ENCODE measurements at regions not wholly inside any gene's neighbourhood (a gene's known extent, or its start where the extent isn't known, plus 50 kb on each side); places are given as distances from the start of the nearest gene placed in this dataset.

- no peaks in the 10 kb centered on the region for H3K9me3 ChIP-seq (ENCODE audit: control insufficient read depth, insufficient read depth, low read length)
- no peak overlapping the region for H3K4me3 ChIP-seq (ENCODE audit: low read length)
- H3K79me2 ChIP-seq (ENCODE audit: control insufficient read depth, low read length): no peaks in the 10 kb centered on the region
- no peaks in the 10 kb centered on the region for H3K36me3 ChIP-seq (ENCODE audit: control insufficient read depth, low read length)
- H3K27ac ChIP-seq (ENCODE audit: low read depth, low read length): no peak overlapping the region
- H3F3A ChIP-seq (ENCODE audit: control insufficient read depth, insufficient read depth): no peaks in the 10 kb centered on the region
- no peak overlapping the region for H3K4me2 ChIP-seq (ENCODE audit: low read length)
- H3K27me3 ChIP-seq (ENCODE audit: control insufficient read depth, low read length): no peaks in the 10 kb centered on the region
- no peaks in the 10 kb centered on the region for H3K4me1 ChIP-seq (ENCODE audit: control insufficient read depth, low read length)
- no peaks in the 10 kb centered on the region for H4K20me1 ChIP-seq (ENCODE audit: control insufficient read depth, insufficient read depth, low read depth, low read length)
- H3K9me2 ChIP-seq (replicated peaks; ENCODE audit: control insufficient read depth, low read length): no peaks in the 10 kb centered on the region
- no peak for TF ChIP-seq EZH2phosphoT487 (IDR thresholded peaks at IDR 0.05; ENCODE audit: borderline replicate concordance, low read length)
- TF ChIP-seq, protein P1, sequence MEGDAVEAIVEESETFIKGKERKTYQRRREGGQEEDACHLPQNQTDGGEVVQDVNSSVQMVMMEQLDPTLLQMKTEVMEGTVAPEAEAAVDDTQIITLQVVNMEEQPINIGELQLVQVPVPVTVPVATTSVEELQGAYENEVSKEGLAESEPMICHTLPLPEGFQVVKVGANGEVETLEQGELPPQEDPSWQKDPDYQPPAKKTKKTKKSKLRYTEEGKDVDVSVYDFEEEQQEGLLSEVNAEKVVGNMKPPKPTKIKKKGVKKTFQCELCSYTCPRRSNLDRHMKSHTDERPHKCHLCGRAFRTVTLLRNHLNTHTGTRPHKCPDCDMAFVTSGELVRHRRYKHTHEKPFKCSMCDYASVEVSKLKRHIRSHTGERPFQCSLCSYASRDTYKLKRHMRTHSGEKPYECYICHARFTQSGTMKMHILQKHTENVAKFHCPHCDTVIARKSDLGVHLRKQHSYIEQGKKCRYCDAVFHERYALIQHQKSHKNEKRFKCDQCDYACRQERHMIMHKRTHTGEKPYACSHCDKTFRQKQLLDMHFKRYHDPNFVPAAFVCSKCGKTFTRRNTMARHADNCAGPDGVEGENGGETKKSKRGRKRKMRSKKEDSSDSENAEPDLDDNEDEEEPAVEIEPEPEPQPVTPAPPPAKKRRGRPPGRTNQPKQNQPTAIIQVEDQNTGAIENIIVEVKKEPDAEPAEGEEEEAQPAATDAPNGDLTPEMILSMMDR (IDR thresholded peaks at IDR 0.05; ENCODE audit: low read depth, low read length, poor library complexity, severe bottlenecking): no peak
Measured at GRCh38 chr12:71071536-71072097, 86.2 kb downstream of the TSPAN8 start.

- no peak for TF ChIP-seq EZH2phosphoT487 (IDR thresholded peaks at IDR 0.05; ENCODE audit: borderline replicate concordance, low read length)
- TF ChIP-seq, protein P1 (IDR thresholded peaks at IDR 0.05; ENCODE audit: low read depth, low read length, poor library complexity, severe bottlenecking): no peak
Measured at GRCh38 chr12:71070416-71071128, 87.2 kb downstream of the TSPAN8 start.

GRCh38 chr12:71069311-71069710 is 88.5 kb downstream of the TSPAN8 start:
- H3K36me3 ChIP-seq (ENCODE audit: control insufficient read depth, low read length): no peaks in the 10 kb centered on the region
- H3F3A ChIP-seq (ENCODE audit: control insufficient read depth, insufficient read depth): no peaks in the 10 kb centered on the region
- no peaks in the 10 kb centered on the region for H4K20me1 ChIP-seq (ENCODE audit: control insufficient read depth, insufficient read depth, low read depth, low read length)
- no peak overlapping the region for H3K4me2 ChIP-seq (ENCODE audit: low read length)
- no peak overlapping the region for H3K4me3 ChIP-seq (ENCODE audit: low read length)
- H3K27ac ChIP-seq (ENCODE audit: low read depth, low read length): no peak overlapping the region
- H3K9me2 ChIP-seq (replicated peaks; ENCODE audit: control insufficient read depth, low read length): no peaks in the 10 kb centered on the region
- H3K9me3 ChIP-seq (ENCODE audit: control insufficient read depth, insufficient read depth, low read length): no peaks in the 10 kb centered on the region
- TF ChIP-seq, protein P1 (IDR thresholded peaks at IDR 0.05; ENCODE audit: low read depth, low read length, poor library complexity, severe bottlenecking): no peak
- TF ChIP-seq EZH2phosphoT487 (IDR thresholded peaks at IDR 0.05; ENCODE audit: borderline replicate concordance, low read length): no peak
- H3K4me1 ChIP-seq (ENCODE audit: control insufficient read depth, low read length): no peaks in the 10 kb centered on the region
- H3K79me2 ChIP-seq (ENCODE audit: control insufficient read depth, low read length): no peaks in the 10 kb centered on the region
- H3K27me3 ChIP-seq (ENCODE audit: control insufficient read depth, low read length): no peaks in the 10 kb centered on the region

More at GRCh38 chr12:71070416-71071128, 87.2 kb downstream of the TSPAN8 start:
- Histone ChIP-seq H3K9me2 (replicated peaks; ENCODE audit: control insufficient read depth, low read length) (no peaks in the 10 kb centered on the region), H4K20me1 (ENCODE audit: control insufficient read depth, insufficient read depth, low read depth, low read length) (no peaks in the 10 kb centered on the region), H3K4me3 (ENCODE audit: low read length) (no peak overlapping the region), H3K27ac (ENCODE audit: low read depth, low read length) (no peak overlapping the region), H3F3A (ENCODE audit: control insufficient read depth, insufficient read depth) (no peaks in the 10 kb centered on the region), H3K4me2 (ENCODE audit: low read length) (no peak overlapping the region), H3K9me3 (ENCODE audit: control insufficient read depth, insufficient read depth, low read length) (no peaks in the 10 kb centered on the region), H3K27me3 (ENCODE audit: control insufficient read depth, low read length) (no peaks in the 10 kb centered on the region), H3K4me1 (ENCODE audit: control insufficient read depth, low read length) (no peaks in the 10 kb centered on the region), H3K79me2 (ENCODE audit: control insufficient read depth, low read length) (no peaks in the 10 kb centered on the region), H3K36me3 (ENCODE audit: control insufficient read depth, low read length) (no peaks in the 10 kb centered on the region)

All from DOHH2 (cell line).